Endothelial cell of umbilical vein (primary cell): ENCODE measurements at regions not wholly inside any gene's neighbourhood (a gene's known extent, or its start where the extent isn't known, plus 50 kb on each side); places are given as distances from the start of the nearest gene placed in this dataset.

ENCODE experiments used
- BruUV-seq: library from RNA; stranded (reverse); fragments of 400-500 nt; replicated peaks from 2 replicates; lab custom pipeline; 2021; lab: Mats Ljungman, UMichigan
- CTCF ChIA-PET: fragments of 300-600, 350-600 bp; sonication (Branson Sonifier 250); formaldehyde crosslinking; loops from one replicate; lab custom pipeline; 2021; ENCODE audit warnings: antibody characterized with exemption, inconsistent platforms; lab: Charles Lee
- POLR2A ChIA-PET: fragments of 300-600, 350-600 bp; sonication (Branson Sonifier 250); formaldehyde crosslinking; loops from one replicate; lab custom pipeline; 2021; ENCODE audit warnings: antibody characterized with exemption, inconsistent platforms; lab: Charles Lee
- DNase-seq: peaks from one replicate; pipeline ENCODE4 v3.0.0-alpha.2; 2011; ENCODE audit warnings: low read depth, low spot score
- FAIRE-seq: peaks from 2 replicates; lab custom pipeline; 2011; peaks lifted over from hg19 to GRCh38; lab: Jason Lieb, UNC
- H2AFZ ChIP-seq: 2 replicates; pipeline ENCODE4 v1.6.0; 2012; ENCODE audit warnings: low read depth, low read length, control low read depth, inconsistent platforms
- H3K27ac ChIP-seq: 2 replicates; pipeline ENCODE4 v1.5.1; 2011; ENCODE audit warnings: low read depth, mild to moderate bottlenecking, control low read depth, low read length, moderate library complexity; ENCODE audit not compliant: insufficient read depth
- H3K27me3 ChIP-seq, 2 experiments: 2 replicates each; pipeline versions ENCODE4 v1.6.0 to v1.6.1; 2011; ENCODE audit warnings: low read length in 2 of 2, mixed read lengths in 1 of 2; ENCODE audit not compliant: control insufficient read depth in 2 of 2, insufficient read depth in 2 of 2
- H3K36me3 ChIP-seq, 2 experiments: 2 replicates in 1 of 2; 3 replicates in 1 of 2; pipeline ENCODE4 v1.5.1; 2011; ENCODE audit warnings: low read length in 2 of 2, mild to moderate bottlenecking in 1 of 2, moderate library complexity in 1 of 2; ENCODE audit not compliant: control insufficient read depth in 2 of 2, insufficient read depth in 2 of 2; ENCODE audit errors: extremely low read depth in 1 of 2
- H3K4me1 ChIP-seq: 3 replicates; pipeline ENCODE4 v1.5.1; 2011; ENCODE audit warnings: mild to moderate bottlenecking, low read length; ENCODE audit not compliant: control insufficient read depth, insufficient read depth; ENCODE audit errors: extremely low read depth
- H3K4me2 ChIP-seq: 2 replicates; pipeline ENCODE4 v1.6.1; 2011; ENCODE audit warnings: low read length, control low read depth, mixed read lengths; ENCODE audit not compliant: insufficient read depth
- H3K4me3 ChIP-seq, 3 experiments: fragments of 200-600 bp in 1 of 3; sonication (generic), shearing (Covaris generic) in 1 of 3; replicated peaks in 1 of 3; 2 replicates each; pipeline ENCODE4 v1.5.1; 2011 to 2016; ENCODE audit warnings: control low read depth in 3 of 3, low read length in 3 of 3, mild to moderate bottlenecking in 2 of 3, inconsistent platforms in 1 of 3, low read depth in 1 of 3, moderate library complexity in 1 of 3; ENCODE audit not compliant: insufficient read depth in 1 of 3
- H3K79me2 ChIP-seq: 2 replicates; pipeline ENCODE4 v1.6.0; 2012; ENCODE audit warnings: low read length, inconsistent platforms; ENCODE audit not compliant: control insufficient read depth, insufficient read depth
- H3K9ac ChIP-seq: replicated peaks from 2 replicates; pipeline ENCODE3; 2011; ENCODE audit warnings: low read length, control low read depth; ENCODE audit not compliant: insufficient read depth; ENCODE audit errors: extremely low read depth
- H3K9me1 ChIP-seq: replicated peaks from 3 replicates; pipeline ENCODE4 v1.6.0; 2011; ENCODE audit warnings: mild to moderate bottlenecking, low read length; ENCODE audit not compliant: control insufficient read depth, insufficient read depth; ENCODE audit errors: extremely low read depth
- H3K9me3 ChIP-seq: replicated peaks from 2 replicates; pipeline ENCODE4 v1.5.1; 2012; ENCODE audit warnings: low read length, inconsistent platforms; ENCODE audit not compliant: control insufficient read depth, insufficient read depth
- H4K20me1 ChIP-seq: replicated peaks from 2 replicates; pipeline ENCODE3; 2011; ENCODE audit warnings: mild to moderate bottlenecking, low read length; ENCODE audit not compliant: control insufficient read depth, insufficient read depth; ENCODE audit errors: extremely low read depth
- EZH2 ChIP-seq: IDR thresholded peaks from 2 replicates; pipeline ENCODE4 v1.6.1; 2012; ENCODE audit warnings: borderline replicate concordance, low read depth, mild to moderate bottlenecking, moderate library complexity, low read length, inconsistent platforms; ENCODE audit not compliant: severe bottlenecking
- FOS ChIP-seq: IDR thresholded peaks from 2 replicates; pipeline ENCODE4 v1.6.1; 2011; ENCODE audit warnings: mild to moderate bottlenecking, low read length, moderate library complexity, borderline replicate concordance; ENCODE audit not compliant: insufficient read depth
- GATA2 ChIP-seq: IDR thresholded peaks from 2 replicates; pipeline ENCODE4 v1.7.0; 2011; ENCODE audit warnings: low read depth, mild to moderate bottlenecking, moderate library complexity, mixed read lengths, low read length; ENCODE audit not compliant: insufficient read length, insufficient read depth
- JUN ChIP-seq: IDR thresholded peaks from 2 replicates; pipeline ENCODE4 v1.6.1; 2011; ENCODE audit warnings: borderline replicate concordance, low read depth; ENCODE audit not compliant: insufficient read length, insufficient read depth
- POLR2A ChIP-seq: IDR thresholded peaks from 2 replicates; pipeline ENCODE4 v1.6.1; 2012; ENCODE audit warnings: low read depth, mild to moderate bottlenecking, control low read depth, low read length
- dilution Hi-C: fragments of 300-500 bp; cut with MboI; formaldehyde crosslinking; loops from one replicate; pipeline ENCODE4 v1.15.0; 2019; ENCODE audit warnings: low sequenced_read_pairs; ENCODE audit not compliant: extremely low pct_ligation_motif_present
- intact Hi-C: fragments of 100-400 bp; cut with micrococcal nuclease; formaldehyde crosslinking; loops from one replicate; pipeline ENCODE4 v1.10.0; 2022
- TF ChIP-seq, protein P1 (sequence below): IDR thresholded peaks from 2 replicates; pipeline ENCODE4 v1.6.1; 2011; ENCODE audit not compliant: insufficient read depth, insufficient read length
- TF ChIP-seq, protein P2 (sequence below), 2 donors: IDR thresholded peaks; 1 replicate in 1 of 2; 2 replicates in 1 of 2; pipeline ENCODE4 v1.5.1; 2011; ENCODE audit warnings: low read length in 2 of 2, mild to moderate bottlenecking in 2 of 2, moderate library complexity in 2 of 2, control low read depth in 1 of 2, inconsistent platforms in 1 of 2, low read depth in 1 of 2; ENCODE audit not compliant: insufficient read depth in 1 of 2; ENCODE audit errors: extremely low read depth in 1 of 2

DNA sequence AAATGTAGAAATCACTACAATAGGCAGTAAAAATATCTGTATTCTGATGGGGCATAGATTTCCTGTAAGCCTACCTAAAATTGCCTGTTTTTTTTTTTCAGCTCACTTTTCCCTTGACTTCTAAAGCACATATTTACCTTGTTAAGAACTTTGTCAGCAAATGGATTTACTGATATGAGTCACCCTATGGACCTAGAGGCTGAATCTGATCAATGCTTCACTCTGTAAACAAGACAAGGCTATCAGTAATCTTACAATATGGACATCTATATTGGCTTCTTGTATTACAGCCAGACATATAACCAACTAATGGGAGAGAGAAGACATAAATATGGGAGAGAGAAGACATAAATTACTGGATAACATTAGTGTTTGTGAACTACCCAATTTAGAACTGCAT, 792.7 kb upstream of the CHD1 start:
- dilution Hi-C loops, result no loop called here
- CTCF ChIA-PET, result no interaction called here
- no peak for FAIRE-seq
- no peak overlapping the region for H3K4me3 ChIP-seq
- no peak overlapping the region for H3K4me2 ChIP-seq
- H3K79me2 ChIP-seq, result no peaks in the 10 kb centered on the region
- H3K27ac ChIP-seq, result no peak overlapping the region
- no TSS peak for BruUV-seq
- no peak for DNase-seq
- H3K9me1 ChIP-seq, result no peaks in the 10 kb centered on the region
- no peaks in the 10 kb centered on the region for H4K20me1 ChIP-seq
- H3K9me3 ChIP-seq, result no peaks in the 10 kb centered on the region
- intact Hi-C loops, result no loop called here
- no peaks in the 10 kb centered on the region for H3K27me3 ChIP-seq
- no peaks in the 10 kb centered on the region for H3K36me3 ChIP-seq
- no peak overlapping the region for H2AFZ ChIP-seq
- H3K4me1 ChIP-seq, result no peaks in the 10 kb centered on the region
- no peak overlapping the region for H3K9ac ChIP-seq
- TF ChIP-seq JUN, result no peak
- TF ChIP-seq POLR2A, result no peak
- TF ChIP-seq GATA2, result no peak
- TF ChIP-seq EZH2, result no peak
- TF ChIP-seq, protein P1, sequence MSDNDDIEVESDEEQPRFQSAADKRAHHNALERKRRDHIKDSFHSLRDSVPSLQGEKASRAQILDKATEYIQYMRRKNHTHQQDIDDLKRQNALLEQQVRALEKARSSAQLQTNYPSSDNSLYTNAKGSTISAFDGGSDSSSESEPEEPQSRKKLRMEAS, result no peak
- TF ChIP-seq, protein P2, sequence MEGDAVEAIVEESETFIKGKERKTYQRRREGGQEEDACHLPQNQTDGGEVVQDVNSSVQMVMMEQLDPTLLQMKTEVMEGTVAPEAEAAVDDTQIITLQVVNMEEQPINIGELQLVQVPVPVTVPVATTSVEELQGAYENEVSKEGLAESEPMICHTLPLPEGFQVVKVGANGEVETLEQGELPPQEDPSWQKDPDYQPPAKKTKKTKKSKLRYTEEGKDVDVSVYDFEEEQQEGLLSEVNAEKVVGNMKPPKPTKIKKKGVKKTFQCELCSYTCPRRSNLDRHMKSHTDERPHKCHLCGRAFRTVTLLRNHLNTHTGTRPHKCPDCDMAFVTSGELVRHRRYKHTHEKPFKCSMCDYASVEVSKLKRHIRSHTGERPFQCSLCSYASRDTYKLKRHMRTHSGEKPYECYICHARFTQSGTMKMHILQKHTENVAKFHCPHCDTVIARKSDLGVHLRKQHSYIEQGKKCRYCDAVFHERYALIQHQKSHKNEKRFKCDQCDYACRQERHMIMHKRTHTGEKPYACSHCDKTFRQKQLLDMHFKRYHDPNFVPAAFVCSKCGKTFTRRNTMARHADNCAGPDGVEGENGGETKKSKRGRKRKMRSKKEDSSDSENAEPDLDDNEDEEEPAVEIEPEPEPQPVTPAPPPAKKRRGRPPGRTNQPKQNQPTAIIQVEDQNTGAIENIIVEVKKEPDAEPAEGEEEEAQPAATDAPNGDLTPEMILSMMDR (IDR thresholded peaks at IDR 0.05; ENCODE audit: extremely low read depth in 1 of 2, insufficient read depth in 1 of 2, low read depth in 1 of 2, low read length in 2 of 2), result no peak
- TF ChIP-seq FOS, result no peak
- POLR2A ChIA-PET, result no interaction called here
